Right kidney (tissue), 1 donor: ENCODE measurements at regions not wholly inside any gene's neighbourhood (a gene's known extent, or its start where the extent isn't known, plus 50 kb on each side); places are given as distances from the start of the nearest gene placed in this dataset.
A peak's percentile ranks its signal among the peaks of the same experiment; 100 is the strongest.

ENCODE experiments used
- DNase-seq: peaks from one replicate; pipeline ENCODE4 v3.0.0-alpha.2; 2016

GRCh38 chr13:105972811-105973590 lies 562.5 kb downstream of the EFNB2 start:
- peak; percentile 30 for DNase-seq

- no peak for DNase-seq
Observed at GRCh38 chr13:105972306-105972721, 563.1 kb downstream of the EFNB2 start.

- DNase-seq = no peak
Observed at GRCh38 chr13:105971738-105972137, 563.7 kb downstream of the EFNB2 start.

GRCh38 chr13:105971312-105971711 lies 564.1 kb downstream of the EFNB2 start:
- no peak for DNase-seq

GRCh38 chr13:105969761-105970160 lies 565.7 kb downstream of the EFNB2 start:
- DNase-seq = peak; percentile 50

GRCh38 chr13:105965910-105966309 lies 569.6 kb downstream of the EFNB2 start:
- no peak for DNase-seq

GRCh38 chr13:105962080-105962479 lies 573.4 kb downstream of the EFNB2 start:
- no peak for DNase-seq

- DNase-seq = no peak
Observed at GRCh38 chr13:105961438-105961837, 574.0 kb downstream of the EFNB2 start.

GRCh38 chr13:105960326-105960725 lies 575.1 kb downstream of the EFNB2 start:
- DNase-seq = no peak

GRCh38 chr13:105959876-105960275 lies 575.6 kb downstream of the EFNB2 start:
- DNase-seq = no peak

GRCh38 chr13:105957769-105958438 lies 577.6 kb downstream of the EFNB2 start:
- DNase-seq = no peak

- no peak for DNase-seq
Observed at GRCh38 chr13:105956921-105957320, 578.5 kb downstream of the EFNB2 start.

- no peak for DNase-seq
Observed at GRCh38 chr13:105952973-105953290, 582.5 kb downstream of the EFNB2 start.

- no peak for DNase-seq
Observed at GRCh38 chr13:105952233-105952972, 583.1 kb downstream of the EFNB2 start.

GRCh38 chr13:105948143-105948542 lies 587.3 kb downstream of the EFNB2 start:
- DNase-seq = no peak

GRCh38 chr13:105940882-105941281 lies 594.6 kb downstream of the EFNB2 start:
- DNase-seq = no peak

GRCh38 chr13:105937451-105937850 lies 598.0 kb downstream of the EFNB2 start:
- DNase-seq = no peak

- DNase-seq = no peak
Observed at GRCh38 chr13:105936816-105937215, 598.6 kb downstream of the EFNB2 start.

- DNase-seq = no peak
Observed at GRCh38 chr13:105929505-105929904, 606.0 kb downstream of the EFNB2 start.

GRCh38 chr13:105928901-105929300 lies 606.6 kb downstream of the EFNB2 start:
- DNase-seq = no peak

- no peak for DNase-seq
Observed at GRCh38 chr13:105928048-105928447, 607.4 kb downstream of the EFNB2 start.

GRCh38 chr13:105925496-105925895 lies 610.0 kb downstream of the EFNB2 start:
- no peak for DNase-seq

GRCh38 chr13:105921711-105922110 lies 613.8 kb downstream of the EFNB2 start:
- DNase-seq = no peak
